ENCODE measurements at regions not wholly inside any gene's neighbourhood (a gene's known extent, or its start where the extent isn't known, plus 50 kb on each side); places are given as distances from the start of the nearest gene placed in this dataset.

- TF ChIP-seq POLR2A (IDR thresholded peaks at IDR 0.05): no peak
- TF ChIP-seq CTCF (IDR thresholded peaks at IDR 0.05): no peak
These were observed 59.6 kb upstream of the PPP2R2D start for GRCh38 chr10:131841131-131841660.

All from Peyer's patch (tissue), 4 donors.